Esophagus (tissue), 2 donors: ENCODE measurements at regions not wholly inside any gene's neighbourhood (a gene's known extent, or its start where the extent isn't known, plus 50 kb on each side); places are given as distances from the start of the nearest gene placed in this dataset.

Experiments
- H3K27ac ChIP-seq, 2 donors: one replicate each; pipeline ENCODE4 v1.5.1; 2013; ENCODE audit warnings: low read depth in 2 of 2, mild to moderate bottlenecking in 2 of 2, inconsistent platforms in 1 of 2, low read length in 1 of 2, moderate library complexity in 1 of 2
- H3K27me3 ChIP-seq, 2 donors: one replicate each; pipeline ENCODE4 v1.6.1; 2013; ENCODE audit warnings: low read length in 2 of 2, control low read depth in 1 of 2, mild to moderate bottlenecking in 1 of 2; ENCODE audit not compliant: insufficient read depth in 2 of 2, control insufficient read depth in 1 of 2
- H3K36me3 ChIP-seq, 2 donors: one replicate each; pipeline ENCODE4 v1.6.1; 2013; ENCODE audit warnings: low read length in 1 of 2; ENCODE audit not compliant: control insufficient read depth in 2 of 2, insufficient read depth in 2 of 2
- H3K4me1 ChIP-seq, 2 donors: one replicate each; pipeline ENCODE4 v1.6.1; 2013; ENCODE audit warnings: low read length in 1 of 2; ENCODE audit not compliant: control insufficient read depth in 2 of 2, insufficient read depth in 2 of 2
- H3K4me3 ChIP-seq, 2 donors: one replicate each; pipeline ENCODE4 v1.5.1; 2013; ENCODE audit warnings: low read length in 2 of 2, mild to moderate bottlenecking in 2 of 2, low read depth in 1 of 2, moderate library complexity in 1 of 2
- H3K9me3 ChIP-seq, 2 donors: one replicate each; pipeline ENCODE4 v1.6.1; 2013; ENCODE audit warnings: mild to moderate bottlenecking in 2 of 2, low read depth in 1 of 2, low read length in 1 of 2, moderate library complexity in 1 of 2; ENCODE audit not compliant: control insufficient read depth in 2 of 2, insufficient read depth in 1 of 2
- WGBS, 2 donors: extraction: QIAGEN DNeasy Blood & Tissue Kit; methylation state at CpG; one replicate each; pipeline ENCODE4 v1.1.7; 2013; 5-methylcytosine and 5-hydroxymethylcytosine counted together
- donor health status: healthy with polysubstance abuse.
- donor health status: Bipolar disorder and iron deficiency.

DNA sequence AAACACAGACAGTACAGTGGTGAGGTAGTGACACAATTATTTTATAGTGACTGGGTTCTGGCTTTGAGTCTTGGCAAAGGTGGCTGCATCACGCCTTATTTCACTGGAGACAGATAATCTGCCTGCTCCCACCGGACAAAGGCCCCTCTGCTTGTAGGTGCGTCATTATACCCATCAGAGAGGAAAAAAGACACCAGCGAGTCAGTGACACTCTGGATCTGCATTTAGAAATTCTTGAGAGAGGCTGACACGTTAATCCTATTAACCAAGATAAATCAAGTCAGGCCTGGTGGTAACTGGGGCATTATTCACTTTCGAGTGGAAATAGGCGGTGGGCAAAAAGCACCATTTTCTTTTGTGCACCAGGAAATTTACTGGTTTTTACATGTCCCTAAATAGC, 76.2 kb downstream of the NR2F2 start:
- H3K4me1 ChIP-seq, result peaks cover 0 to 2% of the 10 kb centered on the region in 2 donors
- H3K27ac ChIP-seq, result no peak overlapping the region
- peaks cover 0 to 4% of the 10 kb centered on the region in 2 donors for H3K9me3 ChIP-seq
- peaks cover 2 to 23% of the 10 kb centered on the region in 2 donors for H3K27me3 ChIP-seq
- WGBS, 2 donors, result 79 to 87% methylated on average over 7 of the region's 7 CpGs
- H3K36me3 ChIP-seq, result no peaks in the 10 kb centered on the region
- no peak overlapping the region for H3K4me3 ChIP-seq

DNA sequence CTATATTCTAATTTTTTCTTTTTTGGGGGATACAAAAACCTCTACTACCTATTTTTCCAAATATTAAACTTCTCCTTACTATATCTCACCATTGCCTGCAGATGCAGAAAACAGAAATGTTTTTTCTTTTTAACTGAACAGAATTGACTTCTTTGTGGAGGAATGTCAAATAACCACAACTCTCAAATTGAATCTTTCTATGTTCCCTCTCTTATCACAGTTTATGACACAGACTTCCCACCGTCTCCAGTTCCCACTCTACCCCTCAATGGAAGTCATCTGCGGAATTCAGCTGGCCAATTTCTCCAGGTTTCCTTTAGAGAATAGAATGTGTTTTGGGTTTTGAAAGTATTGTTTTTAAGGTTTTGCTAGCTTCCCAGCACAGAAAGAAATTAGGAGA, 77.0 kb downstream of the NR2F2 start:
- Histone ChIP-seq H3K4me1 (peaks cover 0 to 2% of the 10 kb centered on the region in 2 donors), H3K27me3 (peaks cover 3 to 23% of the 10 kb centered on the region in 2 donors), H3K36me3 (no peaks in the 10 kb centered on the region), H3K9me3 (peaks cover 0 to 4% of the 10 kb centered on the region in 2 donors), H3K4me3 (no peak overlapping the region), H3K27ac (no peak overlapping the region)
- 67 to 81% methylated on average over 2 of the region's 2 CpGs for WGBS, 2 donors

DNA sequence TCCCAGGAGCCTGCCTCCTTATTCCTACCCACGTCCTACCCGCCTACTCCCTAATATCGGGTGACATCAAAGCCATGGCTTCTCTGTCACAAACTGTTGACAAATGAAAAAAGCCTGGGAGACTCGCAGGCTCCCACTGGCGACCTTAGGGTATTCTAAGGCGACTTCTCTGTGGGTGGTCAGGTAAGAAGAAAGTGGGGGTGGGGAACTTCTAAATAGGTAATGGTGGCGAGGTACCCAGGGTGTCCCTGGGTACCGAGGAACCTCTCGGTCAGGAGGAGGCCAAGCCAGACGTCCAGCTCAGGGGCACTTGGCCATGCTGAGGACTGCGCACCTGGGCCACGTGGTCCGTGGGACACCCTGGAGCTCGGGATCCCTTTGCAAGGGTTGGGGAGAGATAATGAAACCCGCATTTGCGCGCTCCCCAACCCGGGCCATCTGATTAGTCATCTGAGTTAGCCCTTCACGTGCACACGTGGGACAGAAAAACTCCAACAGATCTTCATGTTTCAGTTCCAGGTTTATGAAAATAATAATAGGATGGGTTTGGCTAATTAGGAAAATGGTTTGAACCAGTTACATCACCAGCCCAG, 78.2 kb downstream of the NR2F2 start:
- no peak overlapping the region for H3K4me3 ChIP-seq
- WGBS, 2 donors, result 23 to 31% methylated on average over 20 of the region's 20 CpGs
- H3K4me1 ChIP-seq, result peaks cover 0 to 2% of the 10 kb centered on the region in 2 donors
- no peak overlapping the region for H3K27ac ChIP-seq
- H3K27me3 ChIP-seq, result peaks cover 3 to 23% of the 10 kb centered on the region in 2 donors
- H3K36me3 ChIP-seq, result no peaks in the 10 kb centered on the region
- H3K9me3 ChIP-seq, result peaks cover 0 to 4% of the 10 kb centered on the region in 2 donors

DNA sequence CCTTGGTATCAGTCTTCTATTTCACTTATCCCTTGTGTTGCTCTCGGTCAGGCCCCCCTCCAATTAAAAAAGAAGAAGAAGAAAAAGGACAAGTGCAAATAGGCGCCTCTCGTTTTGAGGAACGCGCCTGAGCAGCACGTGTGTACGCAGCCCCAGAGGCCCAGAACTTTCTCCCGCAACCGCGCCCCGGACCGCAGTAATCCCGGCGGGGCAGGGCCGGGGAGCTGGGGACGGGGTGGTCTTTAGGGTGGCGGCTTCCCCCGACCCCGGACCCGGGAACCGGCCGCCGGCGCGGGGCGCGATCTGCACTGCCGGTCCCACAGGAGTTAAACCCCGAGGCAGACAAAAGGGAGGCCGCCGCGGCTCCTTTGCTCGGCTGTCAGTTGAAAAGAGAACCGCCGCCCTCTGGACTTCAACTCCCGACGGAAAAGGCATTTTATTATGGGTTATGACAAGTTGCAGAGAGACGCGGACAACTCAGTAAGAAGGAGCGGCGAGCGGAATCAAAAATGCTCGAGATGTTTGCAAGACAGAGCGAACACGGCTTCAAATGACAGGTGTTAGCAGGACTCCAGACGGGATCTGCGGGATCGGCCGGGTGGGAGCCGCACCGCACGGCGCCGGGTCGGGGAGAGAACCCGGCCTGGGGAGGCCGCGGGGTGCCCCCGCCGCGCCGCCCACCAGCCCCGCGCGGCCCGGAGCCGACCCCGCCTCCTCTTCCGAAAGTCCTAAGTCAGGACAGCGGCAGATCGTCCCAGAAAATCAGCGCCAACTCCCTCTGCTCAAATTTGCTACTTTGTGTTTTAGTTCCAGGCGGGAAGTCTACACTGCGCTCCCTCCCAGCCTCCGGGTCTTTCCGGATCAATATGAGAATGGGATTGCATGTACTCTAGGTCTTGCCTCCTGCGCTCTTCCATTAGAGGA, 79.0 kb downstream of the NR2F2 start:
- H3K27me3 ChIP-seq, result peaks cover 3 to 23% of the 10 kb centered on the region in 2 donors
- 6 to 8% methylated on average over 70 to 77 of the region's 77 CpGs for WGBS, 2 donors
- H3K9me3 ChIP-seq, result peaks cover 0 to 4% of the 10 kb centered on the region in 2 donors
- no peak overlapping the region for H3K27ac ChIP-seq
- H3K36me3 ChIP-seq, result no peaks in the 10 kb centered on the region
- H3K4me3 ChIP-seq, result peak overlapping the region in 1 of 2 donors; percentile 34
- peaks cover 0 to 2% of the 10 kb centered on the region in 2 donors for H3K4me1 ChIP-seq

DNA sequence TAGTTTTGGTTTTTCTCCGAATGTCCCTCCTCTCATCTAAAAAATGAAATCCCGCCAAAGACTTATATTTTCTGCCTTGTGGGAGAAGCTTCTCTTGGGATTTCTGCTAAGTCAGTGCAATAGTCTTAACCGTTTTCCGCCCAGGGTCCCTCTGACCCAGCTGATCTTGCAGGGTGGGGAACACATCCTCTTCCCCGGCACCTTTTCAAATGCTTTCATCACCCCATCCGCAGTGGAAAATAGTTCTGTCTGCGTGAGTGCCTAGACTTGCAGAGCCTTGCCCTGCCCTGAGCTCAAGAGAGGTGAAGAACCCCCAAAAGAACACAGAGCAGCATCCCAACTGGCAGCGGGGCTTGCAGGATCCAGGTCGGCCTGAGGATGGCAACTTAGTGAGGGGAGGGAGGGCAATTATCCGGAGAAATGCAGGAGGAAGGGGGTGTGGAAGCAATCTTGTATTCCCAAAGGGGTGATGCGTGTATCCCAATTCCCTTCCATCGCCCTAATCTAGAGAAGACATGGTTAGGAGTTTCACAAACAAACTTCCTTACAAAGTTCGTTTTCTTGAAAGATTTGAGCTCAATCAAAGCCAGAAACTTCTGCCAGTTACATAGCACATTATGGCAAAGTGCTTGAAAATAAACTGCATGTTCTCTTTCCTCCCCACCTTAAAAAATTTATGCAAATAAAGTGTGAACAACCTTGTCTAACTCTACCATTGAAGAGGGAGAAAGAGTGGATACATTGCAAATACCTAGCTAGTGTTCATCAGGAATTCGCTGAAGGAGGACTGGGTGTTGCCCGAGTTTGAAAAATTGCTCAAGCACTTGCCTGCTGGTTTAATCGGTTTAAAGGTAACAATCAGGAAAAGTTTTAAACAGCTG, 79.9 kb downstream of the NR2F2 start:
- Histone ChIP-seq H3K9me3 (peaks cover 0 to 4% of the 10 kb centered on the region in 2 donors), H3K36me3 (no peaks in the 10 kb centered on the region), H3K27me3 (peaks cover 3 to 23% of the 10 kb centered on the region in 2 donors), H3K4me3 (no peak overlapping the region), H3K4me1 (peaks cover 0 to 2% of the 10 kb centered on the region in 2 donors), H3K27ac (no peak overlapping the region)
- WGBS, 2 donors, result 17 to 29% methylated on average over 16 of the region's 16 CpGs

DNA sequence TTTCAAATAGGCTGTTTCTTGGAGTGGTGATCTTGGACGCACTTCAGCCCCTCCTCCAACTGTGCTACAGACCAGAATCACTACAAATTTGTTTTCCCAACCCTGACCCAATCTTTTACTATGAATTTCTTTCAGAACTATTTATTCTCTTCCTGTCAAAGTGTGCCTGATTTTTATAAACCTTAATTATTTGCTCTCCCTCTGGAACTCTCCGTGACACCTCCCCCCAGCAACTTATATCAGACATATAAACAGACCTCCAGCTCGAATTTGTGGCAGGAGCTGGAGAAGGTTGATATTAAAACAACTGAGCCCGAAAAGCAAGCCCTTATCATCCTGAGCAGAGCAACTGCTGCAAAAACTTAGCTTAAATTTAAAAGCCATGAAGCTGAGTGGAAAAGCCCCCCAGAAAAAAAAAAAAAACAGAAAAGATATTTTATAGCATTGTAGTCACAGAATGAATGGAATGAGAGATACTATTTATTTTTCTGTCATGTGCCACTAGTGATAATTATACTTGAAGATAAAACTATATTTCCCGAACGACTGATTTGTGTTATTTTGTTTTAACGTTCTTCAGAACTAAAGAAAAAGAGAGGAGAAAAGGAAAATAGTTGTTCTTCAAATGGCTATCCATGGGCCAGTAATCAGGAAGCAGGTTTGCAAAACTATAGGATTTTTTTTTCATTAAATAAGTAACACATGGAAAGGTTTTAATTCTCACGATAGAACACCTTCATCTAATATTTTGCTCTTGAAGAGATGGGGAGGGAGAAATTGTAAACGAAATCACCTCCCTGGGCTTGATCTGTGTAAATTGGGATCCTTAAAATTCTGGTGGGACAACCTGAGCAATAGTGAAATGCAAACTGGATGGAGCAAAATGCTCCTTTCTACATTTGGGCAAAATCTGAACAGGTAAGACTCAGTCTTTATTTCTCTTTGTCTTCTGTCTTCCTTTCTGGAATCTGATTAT, 80.8 kb downstream of the NR2F2 start:
- 38 to 48% methylated on average over 9 of the region's 9 CpGs for WGBS, 2 donors
- H3K27me3 ChIP-seq, result peaks cover 4 to 28% of the 10 kb centered on the region in 2 donors
- H3K4me1 ChIP-seq, result peaks cover 2 to 4% of the 10 kb centered on the region in 2 donors
- peaks cover 0 to 4% of the 10 kb centered on the region in 2 donors for H3K9me3 ChIP-seq
- no peaks in the 10 kb centered on the region for H3K36me3 ChIP-seq
- no peak overlapping the region for H3K4me3 ChIP-seq
- H3K27ac ChIP-seq, result no peak overlapping the region

- Histone ChIP-seq H3K9me3 (peaks cover 0 to 4% of the 10 kb centered on the region in 2 donors), H3K4me3 (no peak overlapping the region), H3K4me1 (peaks cover 8 to 13% of the 10 kb centered on the region in 2 donors), H3K36me3 (no peaks in the 10 kb centered on the region), H3K27ac (no peak overlapping the region), H3K27me3 (peaks cover 6 to 32% of the 10 kb centered on the region in 2 donors)
- WGBS, 2 donors, result 32 to 62% methylated on average over 6 of the region's 6 CpGs
Measured at GRCh38 chr15:96412045-96412905, 81.8 kb downstream of the NR2F2 start.

DNA sequence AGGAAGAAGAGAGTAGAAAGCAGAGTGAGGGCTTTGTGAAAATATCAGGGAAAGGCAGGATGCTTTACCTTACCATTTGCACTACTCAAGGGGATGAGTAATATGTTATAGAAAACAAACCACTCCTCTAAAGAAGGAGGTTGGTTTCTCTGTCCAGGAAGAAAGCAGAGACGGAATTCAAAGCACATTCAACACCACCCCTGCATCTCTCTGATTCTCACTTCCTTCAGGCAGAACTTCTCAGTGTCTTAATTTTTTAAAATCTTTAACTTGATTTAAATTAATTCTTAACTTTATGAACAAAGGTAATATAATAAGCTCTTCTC, 82.4 kb downstream of the NR2F2 start:
- H3K27ac ChIP-seq, result no peak overlapping the region
- peaks cover 0 to 4% of the 10 kb centered on the region in 2 donors for H3K9me3 ChIP-seq
- 37% methylated on average over 1 of the region's 1 CpG for WGBS, 2 donors
- H3K4me1 ChIP-seq, result peaks cover 8 to 13% of the 10 kb centered on the region in 2 donors
- peaks cover 6 to 35% of the 10 kb centered on the region in 2 donors for H3K27me3 ChIP-seq
- no peak overlapping the region for H3K4me3 ChIP-seq
- no peaks in the 10 kb centered on the region for H3K36me3 ChIP-seq
